MCF 10A (cell line): ENCODE measurements at regions not wholly inside any gene's neighbourhood (a gene's known extent, or its start where the extent isn't known, plus 50 kb on each side); places are given as distances from the start of the nearest gene placed in this dataset.

Experiments used
- BruUV-seq: library from RNA; stranded (reverse); fragments of 400-500 nt; replicated peaks from 2 replicates; lab custom pipeline; 2021; lab: Mats Ljungman, UMichigan
- CTCF ChIA-PET: fragments of 300-600 bp; sonication (Branson Sonifier 250); formaldehyde crosslinking; extraction: SDS; loops from one replicate; lab custom pipeline; 2021; ENCODE audit warnings: antibody characterized with exemption, inconsistent platforms; lab: Yijun Ruan, JAX
- POLR2A ChIA-PET: fragments of 300-600, 350-650 bp; sonication (Branson Sonifier 250); formaldehyde crosslinking; extraction: SDS; loops from one replicate; lab custom pipeline; 2020; ENCODE audit warnings: antibody characterized with exemption, inconsistent platforms; lab: Yijun Ruan, JAX
- DNase-seq: peaks from one replicate; pipeline ENCODE4 v3.0.0-alpha.2; 2018; ENCODE audit not compliant: unreplicated experiment
- H3K27ac Mint-ChIP-seq: one replicate; pipeline ENCODE4 v1.8.0; 2022; ENCODE audit warnings: mild to moderate bottlenecking, low read depth, mixed read lengths; ENCODE audit not compliant: unreplicated experiment
- H3K27me3 Mint-ChIP-seq: one replicate; pipeline ENCODE4 v1.8.0; 2022; ENCODE audit warnings: mixed read lengths; ENCODE audit not compliant: insufficient read depth, unreplicated experiment
- H3K36me3 Mint-ChIP-seq: one replicate; pipeline ENCODE4 v1.8.0; 2022; ENCODE audit warnings: mild to moderate bottlenecking, moderate library complexity, mixed read lengths; ENCODE audit not compliant: insufficient read depth, unreplicated experiment
- H3K4me1 Mint-ChIP-seq: one replicate; pipeline ENCODE4 v1.8.0; 2022; ENCODE audit warnings: mixed read lengths; ENCODE audit not compliant: insufficient read depth, unreplicated experiment
- H3K4me3 Mint-ChIP-seq: one replicate; pipeline ENCODE4 v1.8.0; 2022; ENCODE audit warnings: mild to moderate bottlenecking, moderate library complexity, mixed read lengths; ENCODE audit not compliant: unreplicated experiment
- H3K9me3 Mint-ChIP-seq: one replicate; pipeline ENCODE4 v1.8.0; 2022; ENCODE audit warnings: mixed read lengths; ENCODE audit not compliant: unreplicated experiment
- intact Hi-C: fragments of 100-400 bp; cut with micrococcal nuclease; formaldehyde crosslinking; loops from 2 replicates; pipeline ENCODE4 v1.14.1; 2022
- TF ChIP-seq, protein P1 (sequence below): fragments of 200-600 bp; IDR thresholded peaks from one replicate; pipeline ENCODE4 v1.8.0; 2022; ENCODE audit warnings: antibody characterized with exemption, mild to moderate bottlenecking; ENCODE audit not compliant: unreplicated experiment

DNA sequence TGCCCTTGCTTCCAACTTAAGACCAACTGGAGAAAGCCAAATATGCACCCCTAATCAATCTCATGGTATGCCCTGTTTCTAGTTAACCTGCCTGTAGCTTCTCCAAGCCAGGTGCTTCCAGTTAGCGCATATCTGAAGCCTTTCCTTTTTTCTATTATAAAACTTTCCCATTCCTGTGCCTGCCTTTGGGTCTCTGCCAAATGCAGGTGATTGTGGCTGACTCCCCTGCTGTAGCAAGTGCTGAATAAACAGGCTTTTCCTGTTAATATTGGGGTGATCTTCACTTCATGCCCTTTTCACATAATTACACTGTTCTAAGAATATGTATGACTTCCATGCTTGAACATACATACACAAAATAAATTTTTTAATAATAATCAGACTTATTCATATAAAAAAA is 207.4 kb downstream of the TANC2 start:
- CTCF ChIA-PET: interaction anchor here (0.6 kb wide), 1 partner anchor 108 kb away, joined by 3 read pairs; no protein-coding TSS in a partner anchor
- peak; percentile 4 for DNase-seq
- no peaks in the 10 kb centered on the region for H3K9me3 Mint-ChIP-seq

DNA sequence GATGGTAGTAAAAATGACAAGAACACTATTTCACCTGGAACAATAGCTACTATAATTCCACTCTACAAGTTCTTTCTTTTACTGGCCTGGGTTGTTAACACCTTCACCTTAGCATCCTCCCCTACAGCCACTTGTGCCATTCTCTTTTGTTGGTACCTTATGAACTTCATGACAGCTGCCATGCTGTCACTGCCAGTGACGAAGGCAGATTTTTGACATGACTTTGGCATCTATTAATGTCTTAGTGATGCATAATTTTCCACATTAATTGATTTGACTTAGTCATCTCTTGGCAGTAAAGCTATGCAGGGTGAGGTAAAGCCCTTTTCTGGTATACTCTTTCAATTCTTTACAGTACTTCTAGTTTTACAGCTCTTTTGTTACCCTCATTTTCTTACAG is 207.9 kb downstream of the TANC2 start:
- no peak for DNase-seq
- TF ChIP-seq, protein P1, sequence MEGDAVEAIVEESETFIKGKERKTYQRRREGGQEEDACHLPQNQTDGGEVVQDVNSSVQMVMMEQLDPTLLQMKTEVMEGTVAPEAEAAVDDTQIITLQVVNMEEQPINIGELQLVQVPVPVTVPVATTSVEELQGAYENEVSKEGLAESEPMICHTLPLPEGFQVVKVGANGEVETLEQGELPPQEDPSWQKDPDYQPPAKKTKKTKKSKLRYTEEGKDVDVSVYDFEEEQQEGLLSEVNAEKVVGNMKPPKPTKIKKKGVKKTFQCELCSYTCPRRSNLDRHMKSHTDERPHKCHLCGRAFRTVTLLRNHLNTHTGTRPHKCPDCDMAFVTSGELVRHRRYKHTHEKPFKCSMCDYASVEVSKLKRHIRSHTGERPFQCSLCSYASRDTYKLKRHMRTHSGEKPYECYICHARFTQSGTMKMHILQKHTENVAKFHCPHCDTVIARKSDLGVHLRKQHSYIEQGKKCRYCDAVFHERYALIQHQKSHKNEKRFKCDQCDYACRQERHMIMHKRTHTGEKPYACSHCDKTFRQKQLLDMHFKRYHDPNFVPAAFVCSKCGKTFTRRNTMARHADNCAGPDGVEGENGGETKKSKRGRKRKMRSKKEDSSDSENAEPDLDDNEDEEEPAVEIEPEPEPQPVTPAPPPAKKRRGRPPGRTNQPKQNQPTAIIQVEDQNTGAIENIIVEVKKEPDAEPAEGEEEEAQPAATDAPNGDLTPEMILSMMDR: no peak
- no peaks in the 10 kb centered on the region for H3K27me3 Mint-ChIP-seq
- no TSS peak for BruUV-seq
- ChIA-PET CTCF (interaction anchor here (0.6 kb wide), 1 partner anchor 108 kb away, joined by 3 read pairs; no protein-coding TSS in a partner anchor), POLR2A (interaction anchor here (0.6 kb wide), 1 partner anchor 195 kb away, joined by 3 read pairs; no protein-coding TSS in a partner anchor)
- H3K4me1 Mint-ChIP-seq: peaks cover 5% of the 10 kb centered on the region
- H3K4me3 Mint-ChIP-seq: no peak overlapping the region
- intact Hi-C loops: no loop called here
- no peak overlapping the region for H3K27ac Mint-ChIP-seq
- H3K36me3 Mint-ChIP-seq: no peaks in the 10 kb centered on the region
- no peaks in the 10 kb centered on the region for H3K9me3 Mint-ChIP-seq

More for the DNA sequence above, 207.4 kb downstream of the TANC2 start:
- Mint-ChIP-seq H3K27ac (no peak overlapping the region), H3K4me3 (no peak overlapping the region), H3K36me3 (no peaks in the 10 kb centered on the region), H3K4me1 (peaks cover 5% of the 10 kb centered on the region), H3K27me3 (no peaks in the 10 kb centered on the region)
- TF ChIP-seq, protein P1: no peak
- POLR2A ChIA-PET: interaction anchor here (0.6 kb wide), 1 partner anchor 194 kb away, joined by 3 read pairs; no protein-coding TSS in a partner anchor
- intact Hi-C loops: no loop called here
- BruUV-seq: no TSS peak

DNA sequence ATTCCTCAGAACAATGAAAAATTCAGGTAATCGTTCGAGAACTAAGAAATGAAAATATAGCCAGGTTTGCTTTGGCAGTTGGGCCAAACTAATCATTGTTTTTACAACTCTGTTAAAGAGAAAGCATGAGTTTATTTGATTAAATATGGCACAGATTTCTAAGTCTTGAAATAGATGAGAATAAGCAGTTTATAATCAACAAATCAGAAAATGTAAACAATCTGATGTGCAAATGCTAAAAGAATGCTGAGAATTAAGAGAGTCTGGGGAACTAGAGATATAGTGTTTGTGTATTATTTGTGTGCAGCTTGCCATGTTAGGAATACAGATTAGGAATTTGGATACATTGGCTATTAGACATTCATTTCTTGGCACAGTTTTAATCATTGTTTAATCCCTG is 212.5 kb downstream of the TANC2 start:
- peaks cover 13% of the 10 kb centered on the region for H3K9me3 Mint-ChIP-seq
- BruUV-seq: no TSS peak
- no peak overlapping the region for H3K27ac Mint-ChIP-seq
- no peaks in the 10 kb centered on the region for H3K36me3 Mint-ChIP-seq
- peaks cover 10% of the 10 kb centered on the region for H3K4me1 Mint-ChIP-seq
- H3K27me3 Mint-ChIP-seq: no peaks in the 10 kb centered on the region
- intact Hi-C loops: no loop called here
- ChIA-PET POLR2A (no interaction called here), CTCF (interaction anchor here (0.5 kb wide), 1 partner anchor 117 kb away, joined by 3 read pairs; no protein-coding TSS in a partner anchor)
- DNase-seq: no peak
- TF ChIP-seq, protein P1: no peak
- no peak overlapping the region for H3K4me3 Mint-ChIP-seq

DNA sequence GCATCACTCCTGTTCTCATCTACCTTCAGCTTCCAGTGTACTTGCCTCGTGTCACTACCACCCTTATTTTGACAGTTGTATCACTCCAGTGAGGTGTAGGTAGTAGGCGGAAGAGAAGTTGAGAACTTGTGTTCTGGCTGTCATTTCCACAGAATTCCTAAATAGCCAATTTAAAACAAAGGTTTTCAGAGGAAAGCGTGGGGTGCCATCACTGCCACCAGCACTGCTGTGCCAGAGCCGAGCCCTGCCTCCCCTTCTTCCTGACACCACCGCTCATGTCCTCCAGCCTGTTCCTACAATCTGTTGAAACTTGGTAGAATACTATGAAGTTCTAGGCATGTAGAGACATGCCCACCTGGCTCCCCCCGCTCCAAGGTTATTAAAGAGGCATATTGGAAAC is 215.8 kb downstream of the TANC2 start:
- CTCF ChIA-PET: no interaction called here
- H3K4me3 Mint-ChIP-seq: no peak overlapping the region
- peak overlapping the region; percentile 91 for H3K27ac Mint-ChIP-seq
- H3K36me3 Mint-ChIP-seq: no peaks in the 10 kb centered on the region
- POLR2A ChIA-PET: interaction anchor here (0.7 to 1.4 kb wide), 3 partner anchors 10 to 373 kb away, joined by 3 to 4 read pairs (median 3); no protein-coding TSS in a partner anchor
- no TSS peak for BruUV-seq
- peaks cover 8% of the 10 kb centered on the region for H3K4me1 Mint-ChIP-seq
- H3K9me3 Mint-ChIP-seq: peaks cover 13% of the 10 kb centered on the region
- TF ChIP-seq, protein P1: no peak
- no peaks in the 10 kb centered on the region for H3K27me3 Mint-ChIP-seq
- intact Hi-C loops: no loop called here
- DNase-seq: no peak
